Right lobe of liver (tissue), 6 donors: ENCODE measurements at regions not wholly inside any gene's neighbourhood (a gene's known extent, or its start where the extent isn't known, plus 50 kb on each side); places are given as distances from the start of the nearest gene placed in this dataset.

Experiments used
- ATAC-seq, 4 donors: fragments of 200-7000 bp; cut with Tn5 transposase; one replicate each; pipeline ENCODE4 v1.9.1; 2020; ENCODE audit warnings: mild to moderate bottlenecking in 4 of 4, moderate library complexity in 4 of 4
- DNase-seq, 3 donors: peaks; one replicate each; pipeline ENCODE4 v3.0.0-alpha.2; 2020
- H3K27ac ChIP-seq, 3 donors: fragments of 200-600 bp; one replicate each; pipeline ENCODE4 v1.8.0; 2022
- H3K27me3 ChIP-seq, 2 donors: fragments of 200-600 bp; one replicate each; pipeline ENCODE4 v1.8.0; 2022
- H3K36me3 ChIP-seq, 4 donors: fragments of 200-600 bp; sonication (generic) in 1 of 4; one replicate each; pipeline versions ENCODE4 v1.5.1 to v1.8.0; 2017 to 2022; ENCODE audit warnings: control low read depth in 1 of 4
- H3K4me1 ChIP-seq, 4 donors: fragments of 200-600 bp; sonication (generic) in 1 of 4; one replicate each; pipeline versions ENCODE4 v1.5.1 to v1.8.0; 2017 to 2022; ENCODE audit warnings: control low read depth in 1 of 4
- H3K4me3 ChIP-seq, 3 donors: fragments of 200-600 bp; one replicate each; pipeline ENCODE4 v1.8.0; 2022
- H3K9me3 ChIP-seq, 4 donors: fragments of 200-600 bp; sonication (generic) in 1 of 4; one replicate each; pipeline versions ENCODE4 v1.5.1 to v1.8.0; 2017 to 2022; ENCODE audit warnings: control low read depth in 1 of 4
- POLR2A ChIP-seq: fragments of 450-650 bp; IDR thresholded peaks from one replicate; pipeline ENCODE4 v1.6.1; 2017; ENCODE audit warnings: antibody characterized with exemption, mild to moderate bottlenecking
- WGBS: methylation state at CpG from one replicate; pipeline ENCODE4 v1.1.6; 2018; ENCODE audit warnings: low coverage, low lambda C conversion rate; ENCODE audit not compliant: insufficient coverage; ENCODE audit errors: missing lambda C conversion rate; 5-methylcytosine and 5-hydroxymethylcytosine counted together
- intact Hi-C, 2 donors: fragments of 100-400 bp; cut with DNase I; formaldehyde crosslinking; loops; one replicate each; pipeline versions ENCODE4 v1.11.2 to v1.14.1; 2022
- TF ChIP-seq, protein P1 (sequence below), 4 donors: fragments of 200-600 bp in 3 of 4; fragments of 450-650 bp in 1 of 4; IDR thresholded peaks; one replicate each; pipeline versions ENCODE4 v1.5.1 to v1.8.0; 2016 to 2022; ENCODE audit warnings: antibody characterized with exemption in 4 of 4, mild to moderate bottlenecking in 2 of 4
- donor health status: DM: no; HTN: yes; CAD: no.
- donor health status: DM: no; HTN: no; CAD: no.
- donor health status: DM: no; HTN: no; CAD: no.
- donor health status: DM: no; HTN: yes; CAD: no.
- donor health status: DM: no; HTN: yes; CAD: no.

DNA sequence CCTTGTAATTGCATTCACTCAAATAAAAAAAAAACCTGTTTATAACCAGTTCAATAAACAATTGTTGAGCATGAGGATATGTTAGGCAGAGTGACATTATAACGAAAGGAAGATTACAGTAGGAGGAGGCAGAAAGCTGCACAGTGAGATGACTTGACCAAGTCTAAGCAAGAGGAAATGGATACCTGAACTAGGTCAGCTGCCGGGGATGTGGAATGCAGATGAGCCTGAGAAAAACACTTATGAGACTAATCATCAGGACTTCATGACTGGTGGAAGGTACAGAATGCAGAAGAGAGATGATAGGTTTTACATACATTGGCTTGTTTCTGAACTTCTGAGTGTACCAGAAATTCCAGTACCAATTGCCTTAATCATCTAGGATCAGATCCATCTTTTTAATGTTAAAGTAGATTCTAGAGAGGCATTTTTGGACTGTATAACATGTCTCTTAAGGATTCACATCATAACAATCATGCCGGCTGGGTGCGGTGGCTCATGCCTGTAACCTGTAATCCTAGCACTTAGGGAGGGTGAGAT is 208.1 kb upstream of the PPP3CA start:
- H3K36me3 ChIP-seq: no peaks in the 10 kb centered on the region
- TF ChIP-seq POLR2A: no peak
- TF ChIP-seq, protein P1, sequence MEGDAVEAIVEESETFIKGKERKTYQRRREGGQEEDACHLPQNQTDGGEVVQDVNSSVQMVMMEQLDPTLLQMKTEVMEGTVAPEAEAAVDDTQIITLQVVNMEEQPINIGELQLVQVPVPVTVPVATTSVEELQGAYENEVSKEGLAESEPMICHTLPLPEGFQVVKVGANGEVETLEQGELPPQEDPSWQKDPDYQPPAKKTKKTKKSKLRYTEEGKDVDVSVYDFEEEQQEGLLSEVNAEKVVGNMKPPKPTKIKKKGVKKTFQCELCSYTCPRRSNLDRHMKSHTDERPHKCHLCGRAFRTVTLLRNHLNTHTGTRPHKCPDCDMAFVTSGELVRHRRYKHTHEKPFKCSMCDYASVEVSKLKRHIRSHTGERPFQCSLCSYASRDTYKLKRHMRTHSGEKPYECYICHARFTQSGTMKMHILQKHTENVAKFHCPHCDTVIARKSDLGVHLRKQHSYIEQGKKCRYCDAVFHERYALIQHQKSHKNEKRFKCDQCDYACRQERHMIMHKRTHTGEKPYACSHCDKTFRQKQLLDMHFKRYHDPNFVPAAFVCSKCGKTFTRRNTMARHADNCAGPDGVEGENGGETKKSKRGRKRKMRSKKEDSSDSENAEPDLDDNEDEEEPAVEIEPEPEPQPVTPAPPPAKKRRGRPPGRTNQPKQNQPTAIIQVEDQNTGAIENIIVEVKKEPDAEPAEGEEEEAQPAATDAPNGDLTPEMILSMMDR (IDR thresholded peaks at IDR 0.05): no peak
- no peak for DNase-seq
- no peaks in the 10 kb centered on the region for H3K4me1 ChIP-seq
- 89% methylated on average over 4 of the region's 4 CpGs for WGBS
- no peak overlapping the region for H3K27ac ChIP-seq
- H3K4me3 ChIP-seq: no peak overlapping the region
- no peaks in the 10 kb centered on the region for H3K9me3 ChIP-seq
- intact Hi-C loops: no loop called here
- H3K27me3 ChIP-seq: no peaks in the 10 kb centered on the region
- no peak for ATAC-seq

DNA sequence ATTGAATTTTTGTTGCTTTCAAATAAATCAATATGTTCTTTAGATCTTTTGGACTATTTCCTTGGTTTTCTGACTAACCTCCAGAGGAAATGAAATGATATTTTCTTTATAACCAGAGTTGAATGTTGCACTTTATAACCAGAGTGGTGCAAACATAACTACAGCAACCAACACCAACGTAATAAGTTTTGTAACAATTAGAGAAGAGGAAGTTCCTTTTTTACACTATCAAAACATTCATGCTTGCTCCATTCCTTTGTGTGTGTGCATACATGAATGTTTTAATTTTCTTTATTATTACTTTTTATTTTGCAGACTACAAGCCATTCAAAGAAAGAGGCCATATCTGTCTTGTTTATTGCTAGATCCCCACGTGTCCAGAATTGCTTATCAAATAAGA is 193.0 kb upstream of the PPP3CA start:
- intact Hi-C loops: no loop called here
- WGBS: 0% methylated on average over 2 of the region's 2 CpGs
- ATAC-seq: no peak

DNA sequence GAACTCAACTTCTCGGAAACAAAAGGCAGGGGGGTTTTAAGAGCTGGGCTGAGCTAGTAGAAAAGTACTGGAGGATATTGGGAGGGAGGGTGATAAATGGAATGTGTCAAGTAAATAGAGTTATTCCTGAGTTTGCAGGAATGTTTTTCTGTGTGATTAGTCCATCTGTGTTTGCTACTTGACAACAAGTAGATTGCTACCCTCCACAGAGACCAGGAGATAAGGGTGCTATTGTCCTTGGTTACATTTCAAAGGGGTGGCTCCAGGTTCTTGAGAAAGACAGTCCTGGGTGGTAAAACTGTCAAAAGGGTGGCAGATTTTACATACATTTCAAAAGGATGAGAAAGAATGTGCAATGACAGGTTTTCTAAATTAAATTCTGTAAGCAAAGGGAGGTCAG is 181.2 kb upstream of the PPP3CA start:
- 53% methylated on average over 1 of the region's 1 CpG for WGBS
- Histone ChIP-seq H3K27me3 (no peaks in the 10 kb centered on the region), H3K4me1 (no peaks in the 10 kb centered on the region), H3K9me3 (no peaks in the 10 kb centered on the region), H3K27ac (no peak overlapping the region), H3K4me3 (no peak overlapping the region), H3K36me3 (no peaks in the 10 kb centered on the region)
- intact Hi-C loops: no loop called here
- TF ChIP-seq POLR2A: no peak
- TF ChIP-seq, protein P1 (IDR thresholded peaks at IDR 0.05): no peak
- ATAC-seq: no peak
- no peak for DNase-seq

More for the DNA sequence above, 193.0 kb upstream of the PPP3CA start:
- Histone ChIP-seq H3K27me3 (no peaks in the 10 kb centered on the region), H3K36me3 (no peaks in the 10 kb centered on the region), H3K4me3 (no peak overlapping the region), H3K4me1 (no peaks in the 10 kb centered on the region), H3K27ac (no peak overlapping the region), H3K9me3 (no peaks in the 10 kb centered on the region)
- TF ChIP-seq, protein P1 (IDR thresholded peaks at IDR 0.05): no peak
- no peak for TF ChIP-seq POLR2A
- no peak for DNase-seq

DNA sequence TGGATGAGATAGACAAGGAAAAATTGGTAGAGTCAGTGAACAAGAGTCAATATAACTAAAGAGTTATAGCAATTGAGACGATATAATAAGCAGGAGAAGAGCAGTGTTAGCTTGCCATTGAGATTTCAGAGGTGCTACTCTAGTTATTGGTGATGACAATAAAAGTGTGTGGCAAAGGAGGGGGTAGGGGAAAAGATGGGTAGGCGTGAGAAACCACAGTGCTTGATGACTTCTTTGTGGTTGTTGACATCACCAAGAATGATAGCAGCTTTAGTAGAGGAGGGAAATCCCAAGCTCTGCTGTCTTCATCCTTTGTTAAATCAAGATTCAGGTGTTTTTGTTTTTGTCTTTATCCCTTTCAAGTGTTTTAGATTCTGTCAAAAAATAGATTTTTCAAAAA is 179.9 kb upstream of the PPP3CA start:
- TF ChIP-seq, protein P1 (IDR thresholded peaks at IDR 0.05): no peak
- no peak for TF ChIP-seq POLR2A
- H3K27me3 ChIP-seq: no peaks in the 10 kb centered on the region
- intact Hi-C loops: no loop called here
- no peaks in the 10 kb centered on the region for H3K4me1 ChIP-seq
- H3K36me3 ChIP-seq: no peaks in the 10 kb centered on the region
- no peak overlapping the region for H3K4me3 ChIP-seq
- peak in 2 of 4 donors; percentile 20 to 46 for ATAC-seq
- H3K9me3 ChIP-seq: no peaks in the 10 kb centered on the region
- DNase-seq: no peak
- 40% methylated on average over 2 of the region's 2 CpGs for WGBS
- no peak overlapping the region for H3K27ac ChIP-seq

DNA sequence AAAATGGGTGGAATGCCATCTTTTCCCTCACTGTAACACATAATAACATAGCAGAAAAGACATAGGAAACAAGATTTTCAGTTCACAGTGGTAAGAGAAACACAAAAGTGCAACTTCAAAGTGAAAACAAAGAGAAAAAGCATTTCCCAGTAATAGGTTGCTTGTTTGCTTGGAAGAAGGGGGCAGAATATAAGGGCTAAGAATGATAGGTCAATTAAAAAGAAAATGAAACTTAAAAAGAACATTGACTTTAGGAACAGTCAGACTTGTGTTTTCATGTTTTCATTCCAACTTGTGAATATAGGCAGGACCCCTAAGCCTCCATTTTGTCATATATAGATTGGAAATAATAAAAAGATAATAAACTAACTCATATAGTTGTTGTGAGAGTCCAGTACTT is 168.2 kb upstream of the PPP3CA start:
- no peaks in the 10 kb centered on the region for H3K4me1 ChIP-seq
- no peak for DNase-seq
- no peaks in the 10 kb centered on the region for H3K36me3 ChIP-seq
- TF ChIP-seq, protein P1 (IDR thresholded peaks at IDR 0.05): no peak
- TF ChIP-seq POLR2A: no peak
- no peak overlapping the region for H3K27ac ChIP-seq
- no peak for ATAC-seq
- H3K4me3 ChIP-seq: no peak overlapping the region
- intact Hi-C loops: no loop called here
- no peaks in the 10 kb centered on the region for H3K27me3 ChIP-seq
- H3K9me3 ChIP-seq: no peaks in the 10 kb centered on the region
